HTR-8/SVneo (cell line): ENCODE measurements at regions not wholly inside any gene's neighbourhood (a gene's known extent, or its start where the extent isn't known, plus 50 kb on each side); places are given as distances from the start of the nearest gene placed in this dataset.
"Not testable (repeated sequence)": the region's sequence is repeated elsewhere in the genome, so short reads cannot be mapped to it uniquely, and the experiment has no call there.

Experiments
- DNase-seq: peaks from one replicate; pipeline ENCODE4 v3.0.0; 2011; ENCODE audit warnings: low spot score, mixed read lengths; ENCODE audit not compliant: insufficient read length
- FAIRE-seq: peaks from 2 replicates; lab custom pipeline; 2011; peaks lifted over from hg19 to GRCh38; lab: Jason Lieb, UNC

- DNase-seq: no peak
- FAIRE-seq: no peak
Observed at GRCh38 chr3:94645790-94646189, 582.9 kb downstream of the NSUN3 start.

- no peak for DNase-seq
- no peak for FAIRE-seq
Observed at GRCh38 chr3:94647131-94647530, 584.3 kb downstream of the NSUN3 start.

GRCh38 chr3:94648270-94649180 lies 585.7 kb downstream of the NSUN3 start:
- not testable (repeated sequence) for FAIRE-seq, DNase-seq

- FAIRE-seq (no peak), DNase-seq (no peak)
Observed at GRCh38 chr3:94654096-94654495, 591.2 kb downstream of the NSUN3 start.

- FAIRE-seq (no peak), DNase-seq (no peak)
Observed at GRCh38 chr3:94665922-94666321, 603.1 kb downstream of the NSUN3 start.

- no peak for DNase-seq
- FAIRE-seq: no peak
Observed at GRCh38 chr3:94671078-94671477, 608.2 kb downstream of the NSUN3 start.

GRCh38 chr3:94673876-94674275 lies 611.0 kb downstream of the NSUN3 start:
- DNase-seq (no peak), FAIRE-seq (no peak)

GRCh38 chr3:94686208-94686607 lies 623.3 kb downstream of the NSUN3 start:
- DNase-seq (no peak), FAIRE-seq (no peak)

GRCh38 chr3:94693997-94694640 lies 631.3 kb downstream of the NSUN3 start:
- no peak for FAIRE-seq
- no peak for DNase-seq

- DNase-seq: no peak
- no peak for FAIRE-seq
Observed at GRCh38 chr3:94694894-94695293, 632.0 kb downstream of the NSUN3 start.

- FAIRE-seq: no peak
- no peak for DNase-seq
Observed at GRCh38 chr3:94704467-94704866, 641.6 kb downstream of the NSUN3 start.

GRCh38 chr3:94709249-94709902 lies 646.5 kb downstream of the NSUN3 start:
- FAIRE-seq (no peak), DNase-seq (no peak)

- DNase-seq (no peak), FAIRE-seq (no peak)
Observed at GRCh38 chr3:94714194-94714593, 651.3 kb downstream of the NSUN3 start.

- FAIRE-seq: no peak
- no peak for DNase-seq
Observed at GRCh38 chr3:94716326-94717018, 653.6 kb downstream of the NSUN3 start.

GRCh38 chr3:94734206-94734605 lies 671.3 kb downstream of the NSUN3 start:
- FAIRE-seq (no peak), DNase-seq (no peak)

GRCh38 chr3:94735354-94735753 lies 672.5 kb downstream of the NSUN3 start:
- DNase-seq: no peak
- no peak for FAIRE-seq

GRCh38 chr3:94737116-94737515 lies 674.3 kb downstream of the NSUN3 start:
- FAIRE-seq (no peak), DNase-seq (no peak)

GRCh38 chr3:94739420-94739819 lies 676.6 kb downstream of the NSUN3 start:
- FAIRE-seq: no peak
- DNase-seq: no peak

- no peak for DNase-seq
- FAIRE-seq: no peak
Observed at GRCh38 chr3:94758751-94759150, 695.9 kb downstream of the NSUN3 start.

GRCh38 chr3:94772402-94772801 lies 709.5 kb downstream of the NSUN3 start:
- no peak for DNase-seq
- no peak for FAIRE-seq
